ENCODE measurements at regions not wholly inside any gene's neighbourhood (a gene's known extent, or its start where the extent isn't known, plus 50 kb on each side); places are given as distances from the start of the nearest gene placed in this dataset.

DNA sequence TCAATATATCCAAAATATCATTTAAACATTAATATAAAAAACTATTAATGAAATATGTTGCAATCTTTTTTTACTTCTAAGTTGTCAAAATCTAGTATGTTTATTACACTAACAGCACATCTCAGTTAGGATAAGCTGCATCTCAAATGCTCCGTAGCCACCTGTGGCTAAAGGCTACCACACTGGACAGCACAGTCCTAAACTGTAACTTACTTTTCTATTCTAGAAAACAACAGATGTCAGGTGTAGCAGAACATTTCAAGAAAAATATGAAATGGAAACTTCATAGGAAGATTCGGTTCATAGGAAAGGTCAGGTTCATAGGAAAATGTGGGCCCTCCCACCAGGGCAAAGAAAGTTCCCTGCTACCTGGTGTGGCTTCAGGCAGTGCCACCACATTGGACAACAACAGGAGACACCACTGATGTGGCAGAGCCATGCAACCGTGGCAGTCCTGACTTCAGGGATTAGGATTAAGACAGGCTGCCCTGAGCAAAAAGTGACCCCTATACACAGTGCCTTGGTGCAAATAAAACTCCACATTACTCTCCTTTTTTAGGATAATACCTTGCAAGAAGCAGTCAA is 197.8 kb upstream of the NR4A3 start:
- DNase-seq (ENCODE audit: low read depth in 1 of 2, low spot score in 1 of 2), result no peak
- TF ChIP-seq POLR2AphosphoS5 (IDR thresholded peaks at IDR 0.05; ENCODE audit: low read depth), result no peak
- no peak for TF ChIP-seq GABPA (IDR thresholded peaks at IDR 0.05; ENCODE audit: low read depth)
- TF ChIP-seq SPI1 (IDR thresholded peaks at IDR 0.05; ENCODE audit: borderline replicate concordance, low read depth), result no peak
- TF ChIP-seq, protein P1, sequence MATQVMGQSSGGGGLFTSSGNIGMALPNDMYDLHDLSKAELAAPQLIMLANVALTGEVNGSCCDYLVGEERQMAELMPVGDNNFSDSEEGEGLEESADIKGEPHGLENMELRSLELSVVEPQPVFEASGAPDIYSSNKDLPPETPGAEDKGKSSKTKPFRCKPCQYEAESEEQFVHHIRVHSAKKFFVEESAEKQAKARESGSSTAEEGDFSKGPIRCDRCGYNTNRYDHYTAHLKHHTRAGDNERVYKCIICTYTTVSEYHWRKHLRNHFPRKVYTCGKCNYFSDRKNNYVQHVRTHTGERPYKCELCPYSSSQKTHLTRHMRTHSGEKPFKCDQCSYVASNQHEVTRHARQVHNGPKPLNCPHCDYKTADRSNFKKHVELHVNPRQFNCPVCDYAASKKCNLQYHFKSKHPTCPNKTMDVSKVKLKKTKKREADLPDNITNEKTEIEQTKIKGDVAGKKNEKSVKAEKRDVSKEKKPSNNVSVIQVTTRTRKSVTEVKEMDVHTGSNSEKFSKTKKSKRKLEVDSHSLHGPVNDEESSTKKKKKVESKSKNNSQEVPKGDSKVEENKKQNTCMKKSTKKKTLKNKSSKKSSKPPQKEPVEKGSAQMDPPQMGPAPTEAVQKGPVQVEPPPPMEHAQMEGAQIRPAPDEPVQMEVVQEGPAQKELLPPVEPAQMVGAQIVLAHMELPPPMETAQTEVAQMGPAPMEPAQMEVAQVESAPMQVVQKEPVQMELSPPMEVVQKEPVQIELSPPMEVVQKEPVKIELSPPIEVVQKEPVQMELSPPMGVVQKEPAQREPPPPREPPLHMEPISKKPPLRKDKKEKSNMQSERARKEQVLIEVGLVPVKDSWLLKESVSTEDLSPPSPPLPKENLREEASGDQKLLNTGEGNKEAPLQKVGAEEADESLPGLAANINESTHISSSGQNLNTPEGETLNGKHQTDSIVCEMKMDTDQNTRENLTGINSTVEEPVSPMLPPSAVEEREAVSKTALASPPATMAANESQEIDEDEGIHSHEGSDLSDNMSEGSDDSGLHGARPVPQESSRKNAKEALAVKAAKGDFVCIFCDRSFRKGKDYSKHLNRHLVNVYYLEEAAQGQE (IDR thresholded peaks at IDR 0.05; ENCODE audit: insufficient replicate concordance, low read depth), result no peak
- TF ChIP-seq, protein P2, sequence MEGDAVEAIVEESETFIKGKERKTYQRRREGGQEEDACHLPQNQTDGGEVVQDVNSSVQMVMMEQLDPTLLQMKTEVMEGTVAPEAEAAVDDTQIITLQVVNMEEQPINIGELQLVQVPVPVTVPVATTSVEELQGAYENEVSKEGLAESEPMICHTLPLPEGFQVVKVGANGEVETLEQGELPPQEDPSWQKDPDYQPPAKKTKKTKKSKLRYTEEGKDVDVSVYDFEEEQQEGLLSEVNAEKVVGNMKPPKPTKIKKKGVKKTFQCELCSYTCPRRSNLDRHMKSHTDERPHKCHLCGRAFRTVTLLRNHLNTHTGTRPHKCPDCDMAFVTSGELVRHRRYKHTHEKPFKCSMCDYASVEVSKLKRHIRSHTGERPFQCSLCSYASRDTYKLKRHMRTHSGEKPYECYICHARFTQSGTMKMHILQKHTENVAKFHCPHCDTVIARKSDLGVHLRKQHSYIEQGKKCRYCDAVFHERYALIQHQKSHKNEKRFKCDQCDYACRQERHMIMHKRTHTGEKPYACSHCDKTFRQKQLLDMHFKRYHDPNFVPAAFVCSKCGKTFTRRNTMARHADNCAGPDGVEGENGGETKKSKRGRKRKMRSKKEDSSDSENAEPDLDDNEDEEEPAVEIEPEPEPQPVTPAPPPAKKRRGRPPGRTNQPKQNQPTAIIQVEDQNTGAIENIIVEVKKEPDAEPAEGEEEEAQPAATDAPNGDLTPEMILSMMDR (IDR thresholded peaks at IDR 0.05; ENCODE audit: insufficient read depth, low read length), result no peak
- H3K27me3 ChIP-seq (ENCODE audit: insufficient read depth, poor library complexity, severe bottlenecking), result no peaks in the 10 kb centered on the region
- H3K27ac ChIP-seq (replicated peaks), result no peak overlapping the region
- no peak overlapping the region for H3K4me3 ChIP-seq (replicated peaks; ENCODE audit: insufficient read depth, low read length)

DNA sequence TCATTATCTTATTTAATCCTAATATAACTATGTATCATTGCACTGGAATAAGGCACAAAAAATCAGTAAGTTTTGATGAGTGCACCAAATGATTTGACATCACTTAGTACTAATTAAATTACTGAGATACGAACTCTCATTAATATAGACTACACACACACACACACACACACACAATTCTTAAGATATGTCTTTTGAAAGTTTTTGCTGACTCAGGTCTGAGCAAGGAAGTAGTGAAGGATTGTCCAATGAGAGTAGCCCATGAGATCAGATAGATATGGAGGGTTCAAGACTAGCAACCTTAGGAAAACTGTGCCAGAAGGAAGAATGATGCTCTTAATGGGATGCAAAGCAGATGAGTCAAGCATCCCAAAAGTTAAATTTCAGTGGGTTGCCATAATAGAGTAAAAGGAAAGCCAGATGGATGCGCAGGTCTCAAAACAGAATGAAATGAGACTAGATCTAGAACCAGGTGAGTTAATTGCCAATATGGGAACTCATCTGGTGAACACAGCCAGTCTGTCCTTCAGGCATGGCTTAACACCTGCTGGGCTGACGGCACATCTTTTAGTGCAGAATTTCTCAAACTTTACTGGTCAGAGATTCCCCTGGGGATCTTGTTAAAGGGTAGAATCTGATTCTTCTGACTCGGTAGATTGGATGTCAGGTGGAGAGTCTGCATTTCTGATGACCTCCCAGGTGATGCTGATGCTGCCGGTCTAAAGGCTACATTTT is 197.0 kb upstream of the NR4A3 start:
- no peaks in the 10 kb centered on the region for H3K27me3 ChIP-seq (ENCODE audit: insufficient read depth, poor library complexity, severe bottlenecking)
- no peak for DNase-seq (ENCODE audit: low read depth in 1 of 2, low spot score in 1 of 2)
- no peak overlapping the region for H3K27ac ChIP-seq (replicated peaks)
- TF ChIP-seq, protein P1 (IDR thresholded peaks at IDR 0.05; ENCODE audit: insufficient replicate concordance, low read depth), result no peak
- TF ChIP-seq POLR2AphosphoS5 (IDR thresholded peaks at IDR 0.05; ENCODE audit: low read depth), result no peak
- no peak for TF ChIP-seq SPI1 (IDR thresholded peaks at IDR 0.05; ENCODE audit: borderline replicate concordance, low read depth)
- TF ChIP-seq, protein P2 (IDR thresholded peaks at IDR 0.05; ENCODE audit: insufficient read depth, low read length), result no peak
- no peak for TF ChIP-seq GABPA (IDR thresholded peaks at IDR 0.05; ENCODE audit: low read depth)
- H3K4me3 ChIP-seq (replicated peaks; ENCODE audit: insufficient read depth, low read length), result no peak overlapping the region

DNA sequence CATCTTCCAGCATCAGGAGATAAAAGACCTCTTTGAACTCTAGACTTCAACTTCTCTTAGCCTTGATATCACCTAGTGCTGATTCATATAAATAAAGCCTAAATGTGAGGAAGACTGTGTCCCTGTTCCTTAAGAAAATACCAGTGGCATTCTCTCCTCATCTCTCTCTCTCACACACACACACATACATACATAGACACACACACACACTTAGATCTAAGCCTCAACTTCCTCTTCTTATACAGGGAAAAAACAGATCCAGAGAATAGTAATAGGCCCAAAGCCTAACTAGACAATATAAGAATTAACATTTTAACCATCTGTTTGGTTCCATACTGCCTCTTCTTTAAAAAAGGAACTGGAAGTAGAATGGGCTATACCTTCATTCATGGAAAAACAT is 195.3 kb upstream of the NR4A3 start:
- Histone ChIP-seq H3K27me3 (ENCODE audit: insufficient read depth, poor library complexity, severe bottlenecking) (no peaks in the 10 kb centered on the region), H3K4me3 (replicated peaks; ENCODE audit: insufficient read depth, low read length) (no peak overlapping the region), H3K27ac (replicated peaks) (no peak overlapping the region)
- no peak for TF ChIP-seq GABPA (IDR thresholded peaks at IDR 0.05; ENCODE audit: low read depth)
- TF ChIP-seq, protein P1 (IDR thresholded peaks at IDR 0.05; ENCODE audit: insufficient replicate concordance, low read depth), result no peak
- TF ChIP-seq, protein P2 (IDR thresholded peaks at IDR 0.05; ENCODE audit: insufficient read depth, low read length), result no peak
- peak; percentile 51; the same call in 1 of the 2 replicates for TF ChIP-seq SPI1 (IDR thresholded peaks at IDR 0.05; ENCODE audit: borderline replicate concordance, low read depth)
- DNase-seq (ENCODE audit: low read depth in 1 of 2, low spot score in 1 of 2), result peak; percentile 26 to 28

All from HL-60 (cell line).